Astrocyte (in vitro differentiated cells and primary cell): ENCODE measurements at regions not wholly inside any gene's neighbourhood (a gene's known extent, or its start where the extent isn't known, plus 50 kb on each side); places are given as distances from the start of the nearest gene placed in this dataset.
A peak's percentile ranks its signal among the peaks of the same experiment; 100 is the strongest.

Experiments
- DNase-seq: peaks from one replicate; pipeline ENCODE4 v3.0.0-alpha.2; 2010; ENCODE audit warnings: low read depth
- FAIRE-seq: peaks from 2 replicates; lab custom pipeline; 2011; peaks lifted over from hg19 to GRCh38; lab: Jason Lieb, UNC
- H2AFZ ChIP-seq: 2 replicates; pipeline ENCODE4 v1.6.0; 2012; ENCODE audit warnings: low read depth, low read length, inconsistent platforms
- H3K27ac ChIP-seq: 2 replicates; pipeline ENCODE4 v1.5.1; 2011; ENCODE audit warnings: low read depth, low read length, inconsistent platforms
- H3K27me3 ChIP-seq: 2 replicates; pipeline ENCODE4 v1.6.0; 2011; ENCODE audit warnings: low read length, inconsistent platforms; ENCODE audit not compliant: insufficient read depth
- H3K36me3 ChIP-seq: 2 replicates; pipeline ENCODE4 v1.5.1; 2011; ENCODE audit warnings: low read length, inconsistent platforms; ENCODE audit not compliant: insufficient read depth
- H3K4me1 ChIP-seq: 2 replicates; pipeline ENCODE4 v1.5.1; 2011; ENCODE audit warnings: low read length, inconsistent platforms; ENCODE audit not compliant: insufficient read depth
- H3K4me2 ChIP-seq: 2 replicates; pipeline ENCODE4 v1.6.0; 2012; ENCODE audit warnings: low read length, inconsistent platforms
- H3K4me3 ChIP-seq: 2 replicates; pipeline ENCODE4 v1.5.1; 2011; ENCODE audit warnings: low read depth, mild to moderate bottlenecking, low read length, inconsistent platforms; ENCODE audit not compliant: insufficient read depth
- H3K79me2 ChIP-seq: 2 replicates; pipeline ENCODE4 v1.6.0; 2012; ENCODE audit warnings: mild to moderate bottlenecking, low read length, inconsistent platforms; ENCODE audit not compliant: insufficient read depth
- H3K9ac ChIP-seq: 2 replicates; pipeline ENCODE4 v1.6.0; 2012; ENCODE audit warnings: mild to moderate bottlenecking, low read length, inconsistent platforms
- H3K9me3 ChIP-seq: 2 replicates; pipeline ENCODE4 v1.5.1; 2012; ENCODE audit warnings: low read depth, mild to moderate bottlenecking, low read length, inconsistent platforms; ENCODE audit not compliant: insufficient read depth
- H4K20me1 ChIP-seq: 2 replicates; pipeline ENCODE4 v1.6.0; 2012; ENCODE audit warnings: low read length, inconsistent platforms; ENCODE audit not compliant: insufficient read depth
- H3K27ac Mint-ChIP-seq: one replicate; pipeline ENCODE4 v1.8.0; 2021; ENCODE audit warnings: mild to moderate bottlenecking, mixed read lengths; ENCODE audit not compliant: unreplicated experiment
- H3K27me3 Mint-ChIP-seq: one replicate; pipeline ENCODE4 v1.8.0; 2021; ENCODE audit warnings: low read depth, mixed read lengths; ENCODE audit not compliant: unreplicated experiment
- H3K36me3 Mint-ChIP-seq: one replicate; pipeline ENCODE4 v1.8.0; 2021; ENCODE audit warnings: low read depth, mixed read lengths; ENCODE audit not compliant: unreplicated experiment
- H3K4me1 Mint-ChIP-seq: one replicate; pipeline ENCODE4 v1.8.0; 2021; ENCODE audit warnings: low read depth, mixed read lengths; ENCODE audit not compliant: unreplicated experiment
- H3K4me3 Mint-ChIP-seq: one replicate; pipeline ENCODE4 v1.8.0; 2021; ENCODE audit warnings: mild to moderate bottlenecking, moderate library complexity, mixed read lengths; ENCODE audit not compliant: unreplicated experiment
- H3K9me3 Mint-ChIP-seq: one replicate; pipeline ENCODE4 v1.8.0; 2021; ENCODE audit warnings: mild to moderate bottlenecking, mixed read lengths; ENCODE audit not compliant: unreplicated experiment
- CTCF ChIP-seq: IDR thresholded peaks from 2 replicates; pipeline ENCODE4 v1.5.1; 2011; ENCODE audit warnings: low read depth, mild to moderate bottlenecking, inconsistent platforms, low read length, moderate library complexity; ENCODE audit not compliant: insufficient read depth
- EZH2 ChIP-seq: IDR thresholded peaks from 2 replicates; pipeline ENCODE4 v1.6.1; 2012; ENCODE audit warnings: mild to moderate bottlenecking, low read length, inconsistent platforms; ENCODE audit not compliant: insufficient read depth

DNA sequence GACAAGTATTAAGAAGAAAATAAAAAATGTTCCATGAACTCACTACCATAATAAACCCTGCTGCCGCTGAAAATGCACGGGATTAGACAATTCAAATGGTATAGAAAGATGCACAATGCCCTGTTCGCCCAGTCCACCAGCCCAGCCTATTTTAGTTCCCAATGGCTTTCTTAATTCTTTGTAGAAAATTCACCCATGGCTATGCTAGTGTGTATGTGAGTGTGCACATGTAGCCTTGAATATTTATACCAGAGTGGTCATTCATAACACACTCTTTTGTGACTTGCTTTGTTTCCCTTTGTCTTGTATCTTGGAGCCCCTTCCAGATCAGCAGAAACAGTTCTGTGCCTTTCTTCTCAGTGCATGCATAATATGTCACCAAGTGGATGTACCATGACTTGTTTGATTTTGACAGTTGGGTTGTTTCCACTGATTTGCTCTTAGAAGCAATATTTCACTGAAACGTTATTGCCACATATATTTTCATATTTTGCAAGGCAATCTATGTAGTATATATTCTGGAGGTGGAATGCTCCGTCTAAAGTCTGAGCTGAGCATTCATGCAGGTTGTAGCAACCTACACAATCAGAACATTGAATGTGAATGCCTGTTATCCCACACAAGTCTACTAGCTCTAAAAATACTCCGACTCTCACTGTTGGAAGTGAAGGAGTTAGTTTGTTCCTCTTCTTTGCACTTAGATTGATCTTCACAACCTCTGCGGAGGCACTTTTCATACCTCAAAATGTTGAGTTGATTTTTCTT lies 383.0 kb upstream of the EEF2KMT start:
- no peaks in the 10 kb centered on the region for H3K4me1 Mint-ChIP-seq
- no peak for DNase-seq
- Histone ChIP-seq H3K9ac (no peak overlapping the region), H3K9me3 (peaks cover 4% of the 10 kb centered on the region), H3K27me3 (no peaks in the 10 kb centered on the region), H3K4me1 (no peaks in the 10 kb centered on the region), H3K4me3 (no peak overlapping the region), H2AFZ (no peak overlapping the region), H3K36me3 (no peaks in the 10 kb centered on the region), H3K4me2 (no peak overlapping the region), H3K27ac (no peak overlapping the region), H3K79me2 (no peaks in the 10 kb centered on the region), H4K20me1 (no peaks in the 10 kb centered on the region)
- H3K4me3 Mint-ChIP-seq, result no peak overlapping the region
- no peak for FAIRE-seq
- TF ChIP-seq CTCF, result no peak
- no peak for TF ChIP-seq EZH2
- H3K27ac Mint-ChIP-seq, result no peak overlapping the region
- H3K27me3 Mint-ChIP-seq, result peaks cover 9% of the 10 kb centered on the region
- H3K36me3 Mint-ChIP-seq, result no peaks in the 10 kb centered on the region
- H3K9me3 Mint-ChIP-seq, result no peaks in the 10 kb centered on the region

DNA sequence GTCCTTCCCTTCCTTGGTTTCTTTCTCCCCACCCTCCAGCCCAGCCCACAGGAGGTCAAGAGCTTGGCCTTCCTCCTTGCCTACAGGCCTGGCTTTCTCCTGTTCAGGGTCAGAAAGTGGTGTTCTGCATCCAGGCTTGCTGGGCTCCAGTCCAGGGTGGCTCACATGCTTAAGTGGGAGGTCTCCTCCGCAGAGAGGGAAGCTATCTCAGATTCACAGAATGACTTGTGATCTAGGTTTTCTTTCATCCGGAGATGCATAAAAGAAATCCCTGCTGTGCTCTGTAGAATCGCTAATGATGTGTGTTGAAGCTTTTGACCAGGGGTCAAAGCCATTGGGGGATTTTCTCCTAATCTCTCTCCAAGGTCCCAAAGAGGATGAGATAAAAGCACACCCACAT lies 382.3 kb upstream of the EEF2KMT start:
- Histone ChIP-seq H3K27me3 (no peaks in the 10 kb centered on the region), H3K9me3 (peaks cover 4% of the 10 kb centered on the region), H3K4me1 (no peaks in the 10 kb centered on the region), H3K4me2 (no peak overlapping the region), H4K20me1 (no peaks in the 10 kb centered on the region), H3K79me2 (no peaks in the 10 kb centered on the region), H2AFZ (no peak overlapping the region), H3K27ac (no peak overlapping the region), H3K36me3 (no peaks in the 10 kb centered on the region), H3K4me3 (no peak overlapping the region), H3K9ac (no peak overlapping the region)
- no peak overlapping the region for H3K4me3 Mint-ChIP-seq
- no peak for FAIRE-seq
- TF ChIP-seq EZH2, result no peak
- H3K27ac Mint-ChIP-seq, result no peak overlapping the region
- H3K4me1 Mint-ChIP-seq, result no peaks in the 10 kb centered on the region
- H3K36me3 Mint-ChIP-seq, result no peaks in the 10 kb centered on the region
- no peaks in the 10 kb centered on the region for H3K9me3 Mint-ChIP-seq
- H3K27me3 Mint-ChIP-seq, result peaks cover 9% of the 10 kb centered on the region
- no peak for DNase-seq

- FAIRE-seq (no peak), DNase-seq (no peak)
- H3K9me3 ChIP-seq, result peaks cover 4% of the 10 kb centered on the region
- no peaks in the 10 kb centered on the region for H3K27me3 ChIP-seq
- no peaks in the 10 kb centered on the region for H3K36me3 Mint-ChIP-seq
- no peak overlapping the region for H3K9ac ChIP-seq
- peak overlapping the region; percentile 29 for H3K4me2 ChIP-seq
- H3K79me2 ChIP-seq, result no peaks in the 10 kb centered on the region
- no peaks in the 10 kb centered on the region for H3K4me1 Mint-ChIP-seq
- H2AFZ ChIP-seq, result peak overlapping the region; percentile 56
- TF ChIP-seq EZH2 (no peak), CTCF (no peak)
- no peaks in the 10 kb centered on the region for H4K20me1 ChIP-seq
- H3K27me3 Mint-ChIP-seq, result peaks cover 11% of the 10 kb centered on the region
- H3K36me3 ChIP-seq, result no peaks in the 10 kb centered on the region
- no peak overlapping the region for H3K27ac Mint-ChIP-seq
- H3K4me3 Mint-ChIP-seq, result no peak overlapping the region
- no peak overlapping the region for H3K27ac ChIP-seq
- no peak overlapping the region for H3K4me3 ChIP-seq
- H3K4me1 ChIP-seq, result no peaks in the 10 kb centered on the region
- H3K9me3 Mint-ChIP-seq, result no peaks in the 10 kb centered on the region
Observed at GRCh38 chr16:5478036-5478435, 380.4 kb upstream of the EEF2KMT start.
